ENCODE measurements at regions not wholly inside any gene's neighbourhood (a gene's known extent, or its start where the extent isn't known, plus 50 kb on each side); places are given as distances from the start of the nearest gene placed in this dataset.

DNA sequence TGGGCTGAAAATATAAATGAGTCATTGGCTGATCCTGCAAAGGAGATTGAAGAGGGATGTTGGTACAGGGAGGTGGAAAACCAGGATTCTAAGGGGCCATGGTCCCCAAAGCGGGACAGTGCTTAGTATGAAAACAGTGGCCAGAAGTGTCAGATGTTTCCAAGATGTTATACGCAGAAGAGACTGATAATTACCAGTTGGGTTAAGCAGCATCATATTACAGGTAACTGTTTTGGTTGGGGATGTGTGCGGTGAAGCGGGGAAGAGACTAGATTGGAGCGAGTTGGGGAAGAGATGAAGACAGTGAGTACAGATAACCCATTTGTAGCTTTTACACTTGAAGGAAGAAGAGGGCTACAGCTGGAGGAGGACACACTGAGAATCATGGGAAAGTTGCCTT lies 80.8 kb downstream of the PLEKHG1 start:
- 0 out of 2 replicates have a peak, but pooled peaks have one; percentile 43 for TF ChIP-seq ZBTB48 (tag by site-specific recombination; IDR thresholded peaks at IDR 0.05)
- TF ChIP-seq ZBTB1 (tag by site-specific recombination; IDR thresholded peaks at IDR 0.05) = no peak
- peak; percentile 91 for TF ChIP-seq MZF1 (tag by site-specific recombination; IDR thresholded peaks at IDR 0.05; ENCODE audit: borderline replicate concordance)
- TF ChIP-seq OSR2 (tag by site-specific recombination; IDR thresholded peaks at IDR 0.05) = peak; percentile 53; the same call in 1 of the 2 replicates
- TF ChIP-seq SP7 (tag by site-specific recombination; IDR thresholded peaks at IDR 0.05) = peak; percentile 92
- TF ChIP-seq ZBTB17 (tag by site-specific recombination; IDR thresholded peaks at IDR 0.05) = peak; percentile 89
- H3K4me3 ChIP-seq (ENCODE audit: low read depth, low read length) = no peak overlapping the region
- no peaks in the 10 kb centered on the region for H3K9me3 ChIP-seq (ENCODE audit: control insufficient read depth, insufficient read depth, low read depth, low read length)
- no peaks in the 10 kb centered on the region; a peak in 1 of 3 replicates for H3K36me3 ChIP-seq (ENCODE audit: control insufficient read depth in 2 of 2, insufficient read depth in 1 of 2, low read length in 2 of 2)
- no peak overlapping the region for H3K27ac ChIP-seq (ENCODE audit: extremely low read depth, low read depth, low read length)
- ChIA-PET CTCF (interaction anchor here (0.6 to 1.9 kb wide), 3 partner anchors 12 to 137 kb away, joined by 3 to 4 read pairs (median 3); no protein-coding TSS in a partner anchor), POLR2A (no interaction called here)
- peaks cover 5% of the 10 kb centered on the region; the same call in 1 of the 2 replicates for H3K4me1 ChIP-seq (ENCODE audit: control insufficient read depth, insufficient read depth, low read length)

DNA sequence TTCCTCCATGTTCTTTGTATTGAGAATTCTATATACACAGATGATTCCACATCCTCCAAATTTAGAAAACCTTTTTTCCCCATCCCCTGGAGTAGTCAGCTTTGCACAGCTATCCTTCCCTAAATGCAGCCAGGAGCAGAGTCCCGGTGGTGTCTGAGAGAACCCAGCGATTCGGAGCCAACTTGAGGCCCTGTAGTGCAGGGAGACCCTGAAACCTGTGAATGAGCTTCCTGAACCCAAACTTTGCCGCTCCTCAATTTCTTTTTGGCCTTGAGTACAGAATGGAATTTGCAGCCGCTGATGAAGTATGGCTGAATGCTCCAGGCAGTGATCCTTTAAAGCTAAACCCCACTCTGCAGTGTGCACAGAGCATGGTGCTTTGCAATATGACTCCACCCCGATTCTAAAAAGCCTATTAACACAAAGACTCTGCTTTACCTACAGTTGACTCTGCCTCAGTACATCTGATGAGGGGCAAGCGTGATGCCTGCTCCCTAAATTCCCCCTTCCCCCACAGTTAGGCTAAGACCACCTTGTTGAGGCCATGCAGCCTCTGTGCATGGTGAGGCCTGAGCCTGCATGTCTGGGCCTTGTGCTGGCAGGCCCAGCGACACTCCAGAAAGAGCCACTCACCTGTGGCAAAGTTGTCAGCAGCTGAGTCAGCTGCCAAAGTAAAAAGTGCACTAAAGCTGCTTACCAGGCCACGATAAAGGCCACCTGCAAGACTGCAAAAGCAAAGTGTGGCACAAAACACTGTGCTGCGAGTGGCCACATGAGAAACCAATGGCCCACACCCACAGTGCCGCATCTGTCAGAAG lies 82.1 kb downstream of the PLEKHG1 start:
- no peaks in the 10 kb centered on the region; a peak in 1 of 3 replicates for H3K36me3 ChIP-seq (ENCODE audit: control insufficient read depth in 2 of 2, insufficient read depth in 1 of 2, low read length in 2 of 2)
- ChIA-PET CTCF (interaction anchor here (0.5 to 0.6 kb wide), 3 partner anchors 16 to 90 kb away, joined by 3 read pairs; no protein-coding TSS in a partner anchor), POLR2A (no interaction called here)
- H3K4me1 ChIP-seq (ENCODE audit: control insufficient read depth, insufficient read depth, low read length) = peaks cover 11% of the 10 kb centered on the region
- no peaks in the 10 kb centered on the region for H3K9me3 ChIP-seq (ENCODE audit: control insufficient read depth, insufficient read depth, low read depth, low read length)
- H3K27ac ChIP-seq (ENCODE audit: extremely low read depth, low read depth, low read length) = no peak overlapping the region
- no peak overlapping the region for H3K4me3 ChIP-seq (ENCODE audit: low read depth, low read length)
- TF ChIP-seq BCL11B (tag by site-specific recombination; IDR thresholded peaks at IDR 0.05; ENCODE audit: low read depth) = no peak
- TF ChIP-seq EGR2 (tag by site-specific recombination; IDR thresholded peaks at IDR 0.05; ENCODE audit: low read depth) = no peak
- no peak; the same call in 1 of the 2 replicates for TF ChIP-seq SCRT2 (tag by site-specific recombination; IDR thresholded peaks at IDR 0.05)
- TF ChIP-seq ZNF610 (tag by site-specific recombination; IDR thresholded peaks at IDR 0.05; ENCODE audit: borderline replicate concordance) = no peak
- no peak for TF ChIP-seq ZNF701 (tag by site-specific recombination; IDR thresholded peaks at IDR 0.05)
- TF ChIP-seq ZBTB48 (tag by site-specific recombination; IDR thresholded peaks at IDR 0.05) = no peak
- no peak for TF ChIP-seq ZNF501 (tag by site-specific recombination; IDR thresholded peaks at IDR 0.05)
- no peak for TF ChIP-seq KLF16 (tag by site-specific recombination; IDR thresholded peaks at IDR 0.05)
- TF ChIP-seq ZNF302 (tag by site-specific recombination; IDR thresholded peaks at IDR 0.05; ENCODE audit: low read depth) = no peak
- TF ChIP-seq ZNF157 (tag by site-specific recombination; IDR thresholded peaks at IDR 0.05) = no peak
- TF ChIP-seq, protein P1, sequence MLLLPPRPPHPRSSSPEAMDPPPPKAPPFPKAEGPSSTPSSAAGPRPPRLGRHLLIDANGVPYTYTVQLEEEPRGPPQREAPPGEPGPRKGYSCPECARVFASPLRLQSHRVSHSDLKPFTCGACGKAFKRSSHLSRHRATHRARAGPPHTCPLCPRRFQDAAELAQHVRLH (tag by site-specific recombination; IDR thresholded peaks at IDR 0.05) = no peak
- TF ChIP-seq ZNF114 (tag by site-specific recombination; IDR thresholded peaks at IDR 0.05) = no peak
- TF ChIP-seq ZSCAN23 (tag by site-specific recombination; IDR thresholded peaks at IDR 0.05) = no peak
- TF ChIP-seq, protein P2, sequence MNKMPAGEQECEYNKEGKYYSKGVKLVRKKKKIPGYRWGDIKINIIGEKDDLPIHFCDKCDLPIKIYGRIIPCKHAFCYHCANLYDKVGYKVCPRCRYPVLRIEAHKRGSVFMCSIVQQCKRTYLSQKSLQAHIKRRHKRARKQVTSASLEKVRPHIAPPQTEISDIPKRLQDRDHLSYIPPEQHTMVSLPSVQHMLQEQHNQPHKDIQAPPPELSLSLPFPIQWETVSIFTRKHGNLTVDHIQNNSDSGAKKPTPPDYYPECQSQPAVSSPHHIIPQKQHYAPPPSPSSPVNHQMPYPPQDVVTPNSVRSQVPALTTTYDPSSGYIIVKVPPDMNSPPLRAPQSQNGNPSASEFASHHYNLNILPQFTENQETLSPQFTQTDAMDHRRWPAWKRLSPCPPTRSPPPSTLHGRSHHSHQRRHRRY (tag by site-specific recombination; IDR thresholded peaks at IDR 0.05) = no peak
- no peak for TF ChIP-seq ZNF366 (tag by site-specific recombination; conservative IDR thresholded peaks at IDR 0.05)
- TF ChIP-seq ZNF544 (tag by site-specific recombination; IDR thresholded peaks at IDR 0.05) = no peak
- TF ChIP-seq ZSCAN30 (tag by site-specific recombination; IDR thresholded peaks at IDR 0.05) = no peak
